ENCODE measurements at regions not wholly inside any gene's neighbourhood (a gene's known extent, or its start where the extent isn't known, plus 50 kb on each side); places are given as distances from the start of the nearest gene placed in this dataset.
A peak's percentile ranks its signal among the peaks of the same experiment; 100 is the strongest.

DNA sequence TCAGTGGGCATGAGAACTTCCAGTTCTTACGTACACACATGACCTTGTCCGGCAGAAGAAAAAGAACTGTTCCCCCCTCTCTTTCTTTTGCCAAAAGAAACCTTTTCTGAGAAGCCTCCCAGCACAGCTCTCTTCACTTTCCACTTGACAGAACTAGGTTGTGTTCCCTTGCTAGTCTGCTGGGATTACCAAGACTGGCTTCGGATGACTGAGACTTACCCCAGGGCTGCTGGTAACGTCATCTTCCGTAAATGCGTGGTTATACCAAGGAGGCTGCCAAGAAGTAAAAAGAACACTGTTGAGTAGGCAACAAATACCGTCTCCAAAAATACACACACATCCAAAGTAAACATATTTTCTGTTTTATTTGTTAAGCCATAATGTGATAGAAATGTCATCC lies 908.2 kb downstream of the EFNB2 start:
- no peak overlapping the region for H3K4me3 ChIP-seq (replicated peaks in 1 of 2; ENCODE audit: low read depth in 2 of 2, low read length in 2 of 2)
- DNase-seq (ENCODE audit: low read depth in 2 of 2), result peak; percentile 5 to 62

GRCh38 chr13:105625691-105626090 lies 909.8 kb downstream of the EFNB2 start:
- no peak for TF ChIP-seq CTCF (IDR thresholded peaks at IDR 0.05; ENCODE audit: low read depth, low read length)
- H3K4me3 ChIP-seq (replicated peaks in 1 of 2; ENCODE audit: low read depth in 2 of 2, low read length in 2 of 2), result no peak overlapping the region
- no peak for DNase-seq (ENCODE audit: low read depth in 2 of 2)

More for the DNA sequence above, 908.2 kb downstream of the EFNB2 start:
- no peak for TF ChIP-seq CTCF (IDR thresholded peaks at IDR 0.05; ENCODE audit: low read depth, low read length)

DNA sequence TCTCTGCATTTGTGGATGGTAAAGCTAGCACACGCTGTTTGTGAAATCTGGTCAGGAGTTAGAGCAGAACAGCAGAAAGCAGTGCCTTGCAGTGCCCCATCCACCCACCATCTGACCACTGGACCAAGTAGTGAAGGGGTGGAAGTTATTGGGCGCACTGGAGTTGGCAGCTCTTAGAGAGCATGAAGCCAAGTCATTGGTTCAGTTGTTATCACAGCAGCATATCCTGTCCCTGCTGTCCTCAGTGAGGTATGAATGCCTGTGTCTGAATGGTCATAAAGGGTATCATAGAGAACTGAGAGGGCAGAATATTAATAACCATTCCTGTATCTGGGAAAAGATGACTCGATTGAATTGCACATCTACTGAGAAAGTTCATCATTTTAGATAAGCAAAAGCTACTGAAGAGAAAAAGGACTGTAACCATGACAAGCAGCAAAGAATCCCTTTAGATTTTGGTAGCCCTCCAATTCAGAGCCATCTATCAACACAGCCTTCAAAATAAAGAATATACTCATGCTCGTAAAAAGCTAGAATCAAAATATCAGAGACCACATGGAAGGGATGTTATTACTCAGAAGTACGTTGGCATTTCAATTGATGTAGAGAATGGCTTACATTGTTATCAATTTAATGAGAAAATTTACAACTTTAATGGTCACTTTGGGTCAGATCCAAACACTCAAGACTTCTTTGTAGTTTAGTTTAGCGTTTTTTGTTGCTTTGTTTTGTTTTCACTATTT lies 919.0 kb downstream of the EFNB2 start:
- TF ChIP-seq CTCF (IDR thresholded peaks at IDR 0.05; ENCODE audit: low read depth, low read length), result no peak
- no peak overlapping the region for H3K4me3 ChIP-seq (replicated peaks in 1 of 2; ENCODE audit: low read depth in 2 of 2, low read length in 2 of 2)
- no peak for DNase-seq (ENCODE audit: low read depth in 2 of 2)

- no peak overlapping the region for H3K4me3 ChIP-seq (replicated peaks in 1 of 2; ENCODE audit: low read depth in 2 of 2, low read length in 2 of 2)
- no peak for DNase-seq (ENCODE audit: low read depth in 2 of 2)
- no peak for TF ChIP-seq CTCF (IDR thresholded peaks at IDR 0.05; ENCODE audit: low read depth, low read length)
Measured at GRCh38 chr13:105612541-105612940, 922.9 kb downstream of the EFNB2 start.

GRCh38 chr13:105611424-105611823 lies 924.0 kb downstream of the EFNB2 start:
- no peak for TF ChIP-seq CTCF (IDR thresholded peaks at IDR 0.05; ENCODE audit: low read depth, low read length)
- H3K4me3 ChIP-seq (replicated peaks in 1 of 2; ENCODE audit: low read depth in 2 of 2, low read length in 2 of 2), result no peak overlapping the region
- DNase-seq (ENCODE audit: low read depth in 2 of 2), result peak; percentile 67 to 72

DNA sequence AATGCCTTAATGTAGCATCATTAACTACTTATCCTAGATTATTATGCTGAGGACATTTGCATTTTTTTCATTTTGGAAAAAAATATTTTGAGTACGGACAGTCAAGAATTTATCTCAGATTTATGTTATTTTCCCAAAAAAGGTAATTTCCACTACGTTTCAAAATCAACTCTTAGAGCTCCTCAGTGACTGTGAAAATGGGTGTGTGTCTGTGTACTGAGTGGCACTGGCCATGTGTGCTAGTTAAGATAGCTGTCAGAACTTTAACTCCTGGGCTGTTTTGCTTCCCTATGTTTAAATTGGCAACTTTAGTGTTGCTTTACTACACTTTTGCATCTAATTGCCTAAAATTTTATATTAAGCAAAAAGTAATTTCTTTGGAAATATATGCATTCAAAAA lies 927.4 kb downstream of the EFNB2 start:
- TF ChIP-seq CTCF (IDR thresholded peaks at IDR 0.05; ENCODE audit: low read depth, low read length), result no peak
- DNase-seq (ENCODE audit: low read depth in 2 of 2), result no peak

DNA sequence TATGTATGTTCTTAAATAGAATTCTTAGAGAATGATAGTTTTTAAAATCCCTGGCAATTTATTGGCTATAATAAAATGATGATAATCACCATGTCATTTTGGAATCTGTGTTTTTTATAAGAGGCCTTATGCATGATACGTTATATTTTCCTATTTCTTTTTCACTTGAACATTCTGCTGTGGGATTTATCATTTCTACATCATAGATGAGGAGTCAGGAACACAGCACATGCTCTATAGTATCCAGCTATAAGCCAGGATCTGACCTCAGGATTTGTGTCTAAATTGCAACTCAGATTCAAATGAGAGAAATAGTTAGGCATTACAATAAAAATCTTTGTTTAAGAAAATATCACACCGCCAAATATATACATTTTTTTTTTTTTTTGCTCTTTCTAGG lies 928.0 kb downstream of the EFNB2 start:
- no peak for DNase-seq (ENCODE audit: low read depth in 2 of 2)
- H3K4me3 ChIP-seq (replicated peaks in 1 of 2; ENCODE audit: low read depth in 2 of 2, low read length in 2 of 2), result no peak overlapping the region
- no peak for TF ChIP-seq CTCF (IDR thresholded peaks at IDR 0.05; ENCODE audit: low read depth, low read length)

More for the DNA sequence above, 927.4 kb downstream of the EFNB2 start:
- no peak overlapping the region for H3K4me3 ChIP-seq (replicated peaks in 1 of 2; ENCODE audit: low read depth in 2 of 2, low read length in 2 of 2)
